Vagina (tissue), 2 donors: ENCODE measurements at regions not wholly inside any gene's neighbourhood (a gene's known extent, or its start where the extent isn't known, plus 50 kb on each side); places are given as distances from the start of the nearest gene placed in this dataset.

Experiments
- CTCF ChIP-seq, 3 experiments: fragments of 450-650 bp in 2 of 3; fragments of 200-600 bp in 1 of 3; sonication (generic) in 1 of 3; IDR thresholded peaks; one replicate each; pipeline ENCODE4 v1.5.1; 2017 to 2019; ENCODE audit warnings: antibody characterized with exemption in 3 of 3, mild to moderate bottlenecking in 2 of 3, moderate library complexity in 2 of 3
- POLR2A ChIP-seq, 2 donors: fragments of 450-650 bp; IDR thresholded peaks; one replicate each; pipeline ENCODE4 v1.6.1; 2017; ENCODE audit warnings: antibody characterized with exemption in 2 of 2, mild to moderate bottlenecking in 2 of 2, moderate library complexity in 2 of 2
- POLR2AphosphoS5 ChIP-seq, 2 donors: sonication (generic); formaldehyde crosslinking; IDR thresholded peaks; one replicate each; pipeline ENCODE4 v1.9.0; 2017; ENCODE audit warnings: antibody characterized with exemption in 2 of 2, mild to moderate bottlenecking in 2 of 2, low read depth in 1 of 2; ENCODE audit not compliant: insufficient read depth in 1 of 2

- TF ChIP-seq CTCF (IDR thresholded peaks at IDR 0.05) (no peak), POLR2AphosphoS5 (IDR thresholded peaks at IDR 0.05; ENCODE audit: insufficient read depth in 1 of 2, low read depth in 1 of 2) (no peak), POLR2A (IDR thresholded peaks at IDR 0.05) (no peak)
Measured at GRCh38 chr15:31560643-31561042, 234.0 kb downstream of the KLF13 start.
